ENCODE measurements at regions not wholly inside any gene's neighbourhood (a gene's known extent, or its start where the extent isn't known, plus 50 kb on each side); places are given as distances from the start of the nearest gene placed in this dataset.

DNA sequence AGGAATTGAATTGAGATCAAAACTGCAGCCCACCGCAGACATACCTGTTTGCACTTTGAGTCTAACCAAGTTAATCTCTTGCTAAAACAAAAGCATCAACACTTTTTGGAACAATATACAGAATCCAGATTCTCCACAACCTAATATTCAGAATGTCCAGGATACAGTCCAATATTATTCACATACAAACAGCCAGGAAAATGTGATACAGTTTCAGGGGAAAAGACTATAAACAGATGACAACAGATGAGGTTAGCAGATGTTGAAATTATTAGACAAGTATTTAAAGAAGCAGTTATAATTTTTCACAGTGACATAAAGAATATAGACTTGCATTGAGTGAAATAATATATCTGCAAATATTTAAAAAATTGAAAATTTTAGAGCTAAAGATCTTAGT is 678.1 kb upstream of the CXADR start:
- Histone ChIP-seq H3K36me3 (ENCODE audit: control insufficient read depth in 4 of 4, insufficient read depth in 4 of 4, low read length in 3 of 4) (no peaks in the 10 kb centered on the region), H3K4me1 (ENCODE audit: control extremely low read depth in 1 of 4, control insufficient read depth in 4 of 4, insufficient read depth in 4 of 4, low read length in 3 of 4) (no peaks in the 10 kb centered on the region), H3K4me3 (ENCODE audit: control insufficient read depth in 1 of 7, extremely low read depth in 1 of 7, insufficient read depth in 4 of 7, low read depth in 2 of 7, low read length in 6 of 7) (no peak overlapping the region), H3K9me3 (ENCODE audit: control extremely low read depth in 1 of 5, control insufficient read depth in 4 of 5, insufficient read depth in 2 of 5, low read depth in 1 of 5, low read length in 4 of 5) (no peaks in the 10 kb centered on the region), H3K27ac (ENCODE audit: insufficient read depth in 1 of 2, low read depth in 1 of 2, low read length in 2 of 2, poor library complexity in 1 of 2, severe bottlenecking in 2 of 2) (no peak overlapping the region), H3K27me3 (replicated peaks in 2 of 5; ENCODE audit: control insufficient read depth in 4 of 5, insufficient read depth in 5 of 5, low read length in 4 of 5) (no peaks in the 10 kb centered on the region)
- CTCF ChIA-PET = no interaction called here
- no peak for DNase-seq
- 88% methylated on average over 1 of the region's 1 CpG for WGBS (ENCODE audit: insufficient coverage)
- POLR2A ChIA-PET = no interaction called here

DNA sequence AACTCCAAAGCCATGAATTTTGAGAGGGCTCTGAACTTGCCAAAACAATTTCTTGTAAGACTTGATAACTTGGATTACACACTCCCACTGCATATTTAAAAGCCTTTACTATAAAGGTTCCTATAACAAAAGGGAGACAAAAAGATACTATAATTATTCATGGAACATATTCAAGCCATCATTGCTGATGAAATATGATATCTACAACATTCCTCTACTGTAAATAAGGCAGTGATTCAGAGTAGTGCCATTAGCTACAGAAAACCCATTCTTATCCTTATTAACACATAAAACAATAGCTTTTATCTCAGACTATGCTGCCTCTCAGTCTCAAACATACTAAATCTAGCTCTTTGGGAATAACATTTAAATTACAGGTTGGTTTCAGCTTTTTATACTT is 675.5 kb upstream of the CXADR start:
- no peaks in the 10 kb centered on the region for H3K27me3 ChIP-seq (replicated peaks in 2 of 5; ENCODE audit: control insufficient read depth in 4 of 5, insufficient read depth in 5 of 5, low read length in 4 of 5)
- CTCF ChIA-PET = interaction anchor here (1.3 kb wide), 1 partner anchor 10 kb away, joined by 3 read pairs; no protein-coding TSS in a partner anchor
- no peaks in the 10 kb centered on the region for H3K36me3 ChIP-seq (ENCODE audit: control insufficient read depth in 4 of 4, insufficient read depth in 4 of 4, low read length in 3 of 4)
- H3K4me1 ChIP-seq (ENCODE audit: control extremely low read depth in 1 of 4, control insufficient read depth in 4 of 4, insufficient read depth in 4 of 4, low read length in 3 of 4) = no peaks in the 10 kb centered on the region
- H3K27ac ChIP-seq (ENCODE audit: insufficient read depth in 1 of 2, low read depth in 1 of 2, low read length in 2 of 2, poor library complexity in 1 of 2, severe bottlenecking in 2 of 2) = no peak overlapping the region
- POLR2A ChIA-PET = no interaction called here
- H3K4me3 ChIP-seq (ENCODE audit: control insufficient read depth in 1 of 7, extremely low read depth in 1 of 7, insufficient read depth in 4 of 7, low read depth in 2 of 7, low read length in 6 of 7) = no peak overlapping the region
- DNase-seq = no peak
- no peaks in the 10 kb centered on the region for H3K9me3 ChIP-seq (ENCODE audit: control extremely low read depth in 1 of 5, control insufficient read depth in 4 of 5, insufficient read depth in 2 of 5, low read depth in 1 of 5, low read length in 4 of 5)

DNA sequence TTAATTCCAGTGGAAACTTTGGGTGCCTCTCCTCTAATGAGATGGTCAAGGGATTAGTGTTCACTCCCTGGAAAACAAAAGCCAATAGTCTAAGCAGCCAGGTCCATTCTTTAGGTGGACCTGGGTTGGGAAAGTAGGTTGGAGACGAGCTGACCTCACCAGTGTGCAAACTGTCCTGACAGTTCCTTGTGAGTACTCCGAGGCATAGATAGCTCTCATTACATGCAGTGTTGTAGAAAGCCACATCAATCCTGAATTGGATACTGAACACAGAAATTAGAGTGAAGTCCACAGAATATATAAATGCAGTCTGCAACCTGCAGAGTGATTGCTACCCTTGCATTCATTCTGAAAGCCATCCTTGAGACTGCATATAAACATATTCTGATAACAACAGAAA is 675.1 kb upstream of the CXADR start:
- 89% methylated on average over 2 of the region's 2 CpGs for WGBS (ENCODE audit: insufficient coverage)
- CTCF ChIA-PET = no interaction called here
- no peaks in the 10 kb centered on the region for H3K4me1 ChIP-seq (ENCODE audit: control extremely low read depth in 1 of 4, control insufficient read depth in 4 of 4, insufficient read depth in 4 of 4, low read length in 3 of 4)
- no peaks in the 10 kb centered on the region for H3K27me3 ChIP-seq (replicated peaks in 2 of 5; ENCODE audit: control insufficient read depth in 4 of 5, insufficient read depth in 5 of 5, low read length in 4 of 5)
- POLR2A ChIA-PET = no interaction called here
- no peak for DNase-seq
- H3K27ac ChIP-seq (ENCODE audit: insufficient read depth in 1 of 2, low read depth in 1 of 2, low read length in 2 of 2, poor library complexity in 1 of 2, severe bottlenecking in 2 of 2) = no peak overlapping the region
- H3K9me3 ChIP-seq (ENCODE audit: control extremely low read depth in 1 of 5, control insufficient read depth in 4 of 5, insufficient read depth in 2 of 5, low read depth in 1 of 5, low read length in 4 of 5) = no peaks in the 10 kb centered on the region
- H3K4me3 ChIP-seq (ENCODE audit: control insufficient read depth in 1 of 7, extremely low read depth in 1 of 7, insufficient read depth in 4 of 7, low read depth in 2 of 7, low read length in 6 of 7) = no peak overlapping the region
- H3K36me3 ChIP-seq (ENCODE audit: control insufficient read depth in 4 of 4, insufficient read depth in 4 of 4, low read length in 3 of 4) = no peaks in the 10 kb centered on the region

DNA sequence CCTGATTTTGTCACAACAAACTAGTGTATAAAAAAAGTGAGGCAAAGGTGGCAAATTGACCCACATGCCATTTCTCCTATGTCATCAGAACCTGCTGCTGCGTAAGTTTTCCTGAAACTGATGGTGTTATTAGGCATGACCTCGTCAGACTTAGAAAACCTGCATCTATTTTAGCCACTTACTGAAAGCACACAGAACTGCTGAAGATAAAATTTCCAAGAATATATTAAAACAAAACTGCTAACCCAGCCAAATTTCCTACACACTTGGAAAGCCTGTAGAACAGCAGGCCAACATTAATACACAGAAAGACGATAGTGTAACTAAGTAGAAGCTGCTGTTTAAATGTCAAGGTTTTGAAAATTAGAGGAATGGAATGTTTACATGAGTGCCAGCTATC is 674.5 kb upstream of the CXADR start:
- Histone ChIP-seq H3K9me3 (ENCODE audit: control extremely low read depth in 1 of 5, control insufficient read depth in 4 of 5, insufficient read depth in 2 of 5, low read depth in 1 of 5, low read length in 4 of 5) (no peaks in the 10 kb centered on the region), H3K27me3 (replicated peaks in 2 of 5; ENCODE audit: control insufficient read depth in 4 of 5, insufficient read depth in 5 of 5, low read length in 4 of 5) (no peaks in the 10 kb centered on the region), H3K4me1 (ENCODE audit: control extremely low read depth in 1 of 4, control insufficient read depth in 4 of 4, insufficient read depth in 4 of 4, low read length in 3 of 4) (no peaks in the 10 kb centered on the region), H3K4me3 (ENCODE audit: control insufficient read depth in 1 of 7, extremely low read depth in 1 of 7, insufficient read depth in 4 of 7, low read depth in 2 of 7, low read length in 6 of 7) (no peak overlapping the region), H3K36me3 (ENCODE audit: control insufficient read depth in 4 of 4, insufficient read depth in 4 of 4, low read length in 3 of 4) (no peaks in the 10 kb centered on the region), H3K27ac (ENCODE audit: insufficient read depth in 1 of 2, low read depth in 1 of 2, low read length in 2 of 2, poor library complexity in 1 of 2, severe bottlenecking in 2 of 2) (no peak overlapping the region)
- ChIA-PET CTCF (no interaction called here), POLR2A (no interaction called here)
- 87% methylated on average over 3 of the region's 3 CpGs for WGBS (ENCODE audit: insufficient coverage)
- DNase-seq = no peak

DNA sequence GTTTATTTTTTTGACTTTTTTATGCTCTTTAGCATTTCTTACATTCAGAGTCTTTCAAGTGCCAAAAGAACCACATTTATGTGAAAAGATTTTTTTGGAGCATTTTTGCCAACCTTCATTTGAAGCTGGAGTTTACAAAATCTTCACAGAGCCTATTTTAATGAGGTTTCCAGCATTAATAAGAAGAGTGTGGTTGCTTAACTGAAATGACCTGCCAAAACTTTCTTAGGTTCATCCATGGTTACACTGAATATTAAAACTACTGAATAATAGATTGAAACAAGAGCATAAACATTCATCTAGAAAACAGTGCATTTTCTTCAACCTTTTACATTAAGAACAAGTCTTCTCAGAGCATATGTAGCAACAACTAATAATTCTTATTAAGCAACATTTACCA is 672.3 kb upstream of the CXADR start:
- Histone ChIP-seq H3K9me3 (ENCODE audit: control extremely low read depth in 1 of 5, control insufficient read depth in 4 of 5, insufficient read depth in 2 of 5, low read depth in 1 of 5, low read length in 4 of 5) (no peaks in the 10 kb centered on the region), H3K27me3 (replicated peaks in 2 of 5; ENCODE audit: control insufficient read depth in 4 of 5, insufficient read depth in 5 of 5, low read length in 4 of 5) (no peaks in the 10 kb centered on the region), H3K27ac (ENCODE audit: insufficient read depth in 1 of 2, low read depth in 1 of 2, low read length in 2 of 2, poor library complexity in 1 of 2, severe bottlenecking in 2 of 2) (no peak overlapping the region), H3K36me3 (ENCODE audit: control insufficient read depth in 4 of 4, insufficient read depth in 4 of 4, low read length in 3 of 4) (no peaks in the 10 kb centered on the region), H3K4me3 (ENCODE audit: control insufficient read depth in 1 of 7, extremely low read depth in 1 of 7, insufficient read depth in 4 of 7, low read depth in 2 of 7, low read length in 6 of 7) (no peak overlapping the region), H3K4me1 (ENCODE audit: control extremely low read depth in 1 of 4, control insufficient read depth in 4 of 4, insufficient read depth in 4 of 4, low read length in 3 of 4) (no peaks in the 10 kb centered on the region)
- POLR2A ChIA-PET = no interaction called here
- CTCF ChIA-PET = no interaction called here
- no peak for DNase-seq

DNA sequence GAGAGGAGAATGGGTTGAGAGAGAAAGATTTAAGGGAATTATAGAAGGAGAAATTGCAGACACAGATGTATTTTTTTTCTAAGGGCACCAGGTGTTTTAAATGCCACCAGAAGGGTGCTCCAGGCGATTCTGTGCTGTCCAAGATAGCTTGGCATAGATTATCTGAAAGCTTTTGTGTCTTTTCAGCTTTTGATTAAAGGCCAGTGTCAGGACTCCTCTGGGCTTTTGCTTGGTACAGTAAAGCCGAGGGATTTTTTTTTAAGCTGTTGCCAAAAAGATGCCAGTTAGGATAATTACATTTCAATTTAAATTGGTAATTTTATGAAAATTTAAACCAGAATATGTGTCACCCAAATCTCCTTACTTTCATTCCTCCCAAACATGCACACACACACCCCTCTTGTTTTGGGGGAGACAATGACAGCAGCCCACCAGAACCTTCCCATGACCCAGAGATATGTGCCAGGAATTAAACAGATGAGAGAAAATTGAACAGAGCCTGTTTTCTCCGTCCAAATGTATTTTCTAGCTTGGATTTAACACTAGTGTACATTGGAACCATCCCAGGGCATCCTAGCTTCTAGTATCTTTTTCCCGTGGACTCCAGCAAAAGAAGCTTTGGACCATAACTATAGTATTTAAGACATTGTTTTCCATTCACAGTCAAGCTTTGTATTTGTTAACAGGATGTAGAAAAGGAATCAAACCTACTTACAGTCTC is 670.7 kb upstream of the CXADR start:
- H3K4me1 ChIP-seq (ENCODE audit: control extremely low read depth in 1 of 4, control insufficient read depth in 4 of 4, insufficient read depth in 4 of 4, low read length in 3 of 4) = no peaks in the 10 kb centered on the region
- H3K36me3 ChIP-seq (ENCODE audit: control insufficient read depth in 4 of 4, insufficient read depth in 4 of 4, low read length in 3 of 4) = no peaks in the 10 kb centered on the region
- POLR2A ChIA-PET = no interaction called here
- H3K4me3 ChIP-seq (ENCODE audit: control insufficient read depth in 1 of 7, extremely low read depth in 1 of 7, insufficient read depth in 4 of 7, low read depth in 2 of 7, low read length in 6 of 7) = no peak overlapping the region
- H3K9me3 ChIP-seq (ENCODE audit: control extremely low read depth in 1 of 5, control insufficient read depth in 4 of 5, insufficient read depth in 2 of 5, low read depth in 1 of 5, low read length in 4 of 5) = no peaks in the 10 kb centered on the region
- 100% methylated on average over 1 of the region's 4 CpGs for WGBS (ENCODE audit: insufficient coverage)
- DNase-seq = no peak
- CTCF ChIA-PET = no interaction called here
- no peak overlapping the region for H3K27ac ChIP-seq (ENCODE audit: insufficient read depth in 1 of 2, low read depth in 1 of 2, low read length in 2 of 2, poor library complexity in 1 of 2, severe bottlenecking in 2 of 2)
- H3K27me3 ChIP-seq (replicated peaks in 2 of 5; ENCODE audit: control insufficient read depth in 4 of 5, insufficient read depth in 5 of 5, low read length in 4 of 5) = no peaks in the 10 kb centered on the region

DNA sequence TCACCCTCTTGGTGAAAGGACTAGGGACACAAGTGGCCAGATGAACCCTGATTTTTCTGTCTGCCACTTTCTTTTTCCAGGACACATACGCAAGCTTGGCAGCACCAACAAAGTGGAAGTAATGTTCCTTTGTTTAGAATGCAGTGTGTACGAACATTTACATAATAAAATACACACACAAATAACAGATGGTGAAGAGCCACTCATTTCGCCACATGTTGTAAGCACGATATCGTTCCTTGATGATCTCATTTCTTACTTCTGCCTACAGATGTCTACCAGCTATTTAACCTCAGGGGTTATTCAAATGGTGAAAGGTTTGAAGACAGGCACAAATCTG is 670.2 kb upstream of the CXADR start:
- no peak overlapping the region for H3K27ac ChIP-seq (ENCODE audit: insufficient read depth in 1 of 2, low read depth in 1 of 2, low read length in 2 of 2, poor library complexity in 1 of 2, severe bottlenecking in 2 of 2)
- H3K4me3 ChIP-seq (ENCODE audit: control insufficient read depth in 1 of 7, extremely low read depth in 1 of 7, insufficient read depth in 4 of 7, low read depth in 2 of 7, low read length in 6 of 7) = no peak overlapping the region
- no peaks in the 10 kb centered on the region for H3K27me3 ChIP-seq (replicated peaks in 2 of 5; ENCODE audit: control insufficient read depth in 4 of 5, insufficient read depth in 5 of 5, low read length in 4 of 5)
- 100% methylated on average over 2 of the region's 5 CpGs for WGBS (ENCODE audit: insufficient coverage)
- no peaks in the 10 kb centered on the region for H3K36me3 ChIP-seq (ENCODE audit: control insufficient read depth in 4 of 4, insufficient read depth in 4 of 4, low read length in 3 of 4)
- CTCF ChIA-PET = no interaction called here
- no peaks in the 10 kb centered on the region for H3K4me1 ChIP-seq (ENCODE audit: control extremely low read depth in 1 of 4, control insufficient read depth in 4 of 4, insufficient read depth in 4 of 4, low read length in 3 of 4)
- no peaks in the 10 kb centered on the region for H3K9me3 ChIP-seq (ENCODE audit: control extremely low read depth in 1 of 5, control insufficient read depth in 4 of 5, insufficient read depth in 2 of 5, low read depth in 1 of 5, low read length in 4 of 5)
- no peak for DNase-seq
- POLR2A ChIA-PET = no interaction called here
